Panc1 (cell line): ENCODE measurements at regions not wholly inside any gene's neighbourhood (a gene's known extent, or its start where the extent isn't known, plus 50 kb on each side); places are given as distances from the start of the nearest gene placed in this dataset.

ENCODE experiments used
- ATAC-seq: fragments of 200-7000 bp; cut with Tn5 transposase; 2 replicates; pipeline ENCODE4 v1.9.1; 2020; ENCODE audit warnings: mild to moderate bottlenecking, moderate library complexity
- BruUV-seq: library from RNA; stranded (reverse); fragments of 400-500 nt; replicated peaks from 2 replicates; lab custom pipeline; 2021; lab: Mats Ljungman, UMichigan
- CTCF ChIA-PET: fragments of 300-600 bp; sonication (Branson Sonifier 250); formaldehyde crosslinking; loops from one replicate; lab custom pipeline; 2022; ENCODE audit warnings: antibody characterized with exemption; lab: Charles Lee
- POLR2A ChIA-PET: fragments of 300-600 bp; sonication (Branson Sonifier 250); formaldehyde crosslinking; loops from one replicate; lab custom pipeline; 2022; ENCODE audit warnings: antibody characterized with exemption; lab: Charles Lee
- DNase-seq: peaks from one replicate; pipeline ENCODE4 v3.0.0-alpha.2; 2010; ENCODE audit warnings: low read depth, low spot score
- H3K27ac ChIP-seq: 2 replicates; pipeline ENCODE4 v1.5.1; 2011; ENCODE audit warnings: mild to moderate bottlenecking, low read length, inconsistent platforms
- H3K27me3 ChIP-seq: fragments of 200-500 bp; sonication (Bioruptor generic); 2 replicates; pipeline ENCODE4 v1.6.0; 2014; ENCODE audit warnings: low read length, inconsistent platforms; ENCODE audit not compliant: control insufficient read depth, insufficient read depth
- H3K36me3 ChIP-seq: fragments of 200-500 bp; sonication (Bioruptor generic); 2 replicates; pipeline ENCODE4 v1.5.1; 2014; ENCODE audit warnings: inconsistent platforms, mild to moderate bottlenecking, low read length, moderate library complexity; ENCODE audit not compliant: control insufficient read depth, insufficient read depth
- H3K4me1 ChIP-seq: 2 replicates; pipeline ENCODE4 v1.5.1; 2011; ENCODE audit warnings: inconsistent platforms, mild to moderate bottlenecking, low read length, moderate library complexity; ENCODE audit not compliant: control insufficient read depth, insufficient read depth
- H3K4me3 ChIP-seq, 2 experiments: 2 replicates each; pipeline ENCODE4 v1.5.1; 2011 to 2012; ENCODE audit warnings: low read depth in 2 of 2, low read length in 2 of 2, mild to moderate bottlenecking in 2 of 2, inconsistent platforms in 1 of 2, moderate library complexity in 1 of 2
- H3K9me3 ChIP-seq: fragments of 200-500 bp; sonication (Bioruptor generic); 2 replicates; pipeline ENCODE4 v1.5.1; 2014; ENCODE audit warnings: low read depth, mild to moderate bottlenecking, inconsistent platforms, low read length, moderate library complexity; ENCODE audit not compliant: control insufficient read depth, insufficient read depth
- CTCF ChIP-seq: fragments of 450-650 bp; IDR thresholded peaks from 2 replicates; pipeline ENCODE4 v1.5.1; 2017; ENCODE audit warnings: mild to moderate bottlenecking
- POLR2AphosphoS5 ChIP-seq: IDR thresholded peaks from 2 replicates; pipeline ENCODE4 v1.6.1; 2012; ENCODE audit warnings: mild to moderate bottlenecking, low read depth, low read length, moderate library complexity
- REST ChIP-seq, 2 experiments: IDR thresholded peaks; 2 replicates each; pipeline ENCODE4 v1.6.1; 2011 to 2012; ENCODE audit warnings: low read depth in 2 of 2, control low read depth in 1 of 2, low read length in 1 of 2, mild to moderate bottlenecking in 1 of 2, moderate library complexity in 1 of 2; ENCODE audit not compliant: insufficient read depth in 1 of 2
- SIN3A ChIP-seq: IDR thresholded peaks from 2 replicates; pipeline ENCODE4 v1.6.1; 2012; ENCODE audit warnings: low read depth, mild to moderate bottlenecking, low read length, moderate library complexity, borderline replicate concordance; ENCODE audit not compliant: insufficient read depth
- TCF7L2 ChIP-seq: IDR thresholded peaks from 2 replicates; pipeline ENCODE4 v1.6.1; 2011; ENCODE audit warnings: mild to moderate bottlenecking, low read depth, low read length, inconsistent platforms
- in situ Hi-C: cut with HindIII; loops from 2 replicates; pipeline ENCODE4 v1.10.0; 2016; ENCODE audit warnings: low sequenced_read_pairs, low pct_unique_long_range_greater_than_20kb
- intact Hi-C: fragments of 100-400 bp; cut with micrococcal nuclease; formaldehyde crosslinking; loops from one replicate; pipeline ENCODE4 v1.10.0; 2022; ENCODE audit not compliant: unreplicated experiment

- no TSS peak for BruUV-seq
- ATAC-seq (no peak), DNase-seq (no peak)
- no peaks in the 10 kb centered on the region for H3K9me3 ChIP-seq
- in situ Hi-C loops (no loop called here), intact Hi-C loops (no loop called here)
- H3K27me3 ChIP-seq = no peaks in the 10 kb centered on the region; the same call in 1 of the 2 replicates
- no peak overlapping the region for H3K4me3 ChIP-seq
- H3K36me3 ChIP-seq = no peaks in the 10 kb centered on the region
- TF ChIP-seq CTCF (no peak), SIN3A (no peak), POLR2AphosphoS5 (no peak), TCF7L2 (no peak), REST (IDR thresholded peaks at IDR 0.05; ENCODE audit: insufficient read depth in 1 of 2, low read depth in 2 of 2, low read length in 1 of 2) (no peak)
- H3K27ac ChIP-seq = no peak overlapping the region
- ChIA-PET CTCF (no interaction called here), POLR2A (no interaction called here)
- no peaks in the 10 kb centered on the region for H3K4me1 ChIP-seq
Measured at GRCh38 chr22:22748756-22749155, 104.3 kb downstream of the GGTLC2 start.

GRCh38 chr22:22749167-22749758 lies 104.8 kb downstream of the GGTLC2 start:
- H3K4me1 ChIP-seq = no peaks in the 10 kb centered on the region
- no peak for TF ChIP-seq CTCF
- TF ChIP-seq REST (IDR thresholded peaks at IDR 0.05; ENCODE audit: insufficient read depth in 1 of 2, low read depth in 2 of 2, low read length in 1 of 2) = no peak
- no peak for TF ChIP-seq TCF7L2
- POLR2A ChIA-PET = no interaction called here
- no peaks in the 10 kb centered on the region for H3K36me3 ChIP-seq
- no peak overlapping the region for H3K27ac ChIP-seq
- ATAC-seq = no peak
- no peaks in the 10 kb centered on the region; the same call in 1 of the 2 replicates for H3K27me3 ChIP-seq
- no peak for DNase-seq
- H3K9me3 ChIP-seq = no peaks in the 10 kb centered on the region
- H3K4me3 ChIP-seq = no peak overlapping the region
- intact Hi-C loops (no loop called here), in situ Hi-C loops (no loop called here)
- no TSS peak for BruUV-seq
- CTCF ChIA-PET = interaction anchor here (0.6 kb wide), 3 partner anchors 23 to 713 kb away, joined by 3 to 4 read pairs (median 3); no protein-coding TSS in a partner anchor
